Neuron (in vitro differentiated cells): ENCODE measurements at regions not wholly inside any gene's neighbourhood (a gene's known extent, or its start where the extent isn't known, plus 50 kb on each side); places are given as distances from the start of the nearest gene placed in this dataset.

Source experiments
- H2AFZ ChIP-seq: one replicate; pipeline ENCODE4 v1.6.1; 2013; ENCODE audit warnings: low read depth, mild to moderate bottlenecking, inconsistent platforms, low read length, moderate library complexity
- H3K27me3 ChIP-seq: one replicate; pipeline ENCODE4 v1.6.1; 2013; ENCODE audit warnings: low read length; ENCODE audit not compliant: insufficient read depth
- H3K36me3 ChIP-seq: one replicate; pipeline ENCODE4 v1.6.1; 2013; ENCODE audit warnings: low read length; ENCODE audit not compliant: insufficient read depth
- H3K4me1 ChIP-seq: one replicate; pipeline ENCODE4 v1.6.1; 2013; ENCODE audit warnings: low read length; ENCODE audit not compliant: insufficient read depth
- H3K4me3 ChIP-seq: 2 replicates; pipeline ENCODE4 v1.5.1; 2013; ENCODE audit warnings: mild to moderate bottlenecking, low read length, moderate library complexity
- H3K9me3 ChIP-seq: one replicate; pipeline ENCODE4 v1.6.1; 2013; ENCODE audit warnings: low read length

DNA sequence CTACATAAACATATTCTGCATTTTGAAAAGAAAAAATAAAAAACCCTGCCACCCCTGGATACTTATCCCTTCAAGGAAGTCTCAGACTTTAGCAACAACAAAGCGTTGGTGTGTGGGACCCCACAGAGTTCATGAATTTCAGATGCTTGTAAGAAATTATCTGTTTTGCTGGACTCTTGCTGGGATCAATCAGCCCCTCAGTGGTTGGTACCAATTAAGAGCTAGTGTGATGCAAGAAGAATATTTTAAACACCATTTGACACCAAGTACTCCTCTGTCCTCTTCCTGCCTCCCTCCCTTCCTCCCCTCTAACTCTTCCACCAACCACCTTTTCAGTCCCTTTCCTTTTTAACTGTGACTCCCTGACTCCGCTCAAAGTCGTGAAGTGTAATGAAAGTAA, 51.5 kb downstream of the SST start:
- no peaks in the 10 kb centered on the region for H3K27me3 ChIP-seq
- H3K4me3 ChIP-seq: no peak overlapping the region
- H3K36me3 ChIP-seq: no peaks in the 10 kb centered on the region
- H2AFZ ChIP-seq: no peak overlapping the region
- no peaks in the 10 kb centered on the region for H3K9me3 ChIP-seq
- no peaks in the 10 kb centered on the region for H3K4me1 ChIP-seq

GRCh38 chr3:187617213-187617612, 53.0 kb downstream of the SST start:
- Histone ChIP-seq H2AFZ (no peak overlapping the region), H3K4me3 (no peak overlapping the region), H3K4me1 (no peaks in the 10 kb centered on the region), H3K36me3 (no peaks in the 10 kb centered on the region), H3K9me3 (no peaks in the 10 kb centered on the region), H3K27me3 (no peaks in the 10 kb centered on the region)

- Histone ChIP-seq H2AFZ (no peak overlapping the region), H3K27me3 (no peaks in the 10 kb centered on the region), H3K9me3 (no peaks in the 10 kb centered on the region), H3K4me1 (peaks cover under 1% of the 10 kb centered on the region), H3K4me3 (no peak overlapping the region), H3K36me3 (no peaks in the 10 kb centered on the region)
Observed at GRCh38 chr3:187616307-187616972, 53.8 kb downstream of the SST start.

- Histone ChIP-seq H3K27me3 (no peaks in the 10 kb centered on the region), H3K4me3 (no peak overlapping the region), H2AFZ (no peak overlapping the region), H3K4me1 (peaks cover 3% of the 10 kb centered on the region), H3K9me3 (no peaks in the 10 kb centered on the region), H3K36me3 (no peaks in the 10 kb centered on the region)
Observed at GRCh38 chr3:187615630-187616029, 54.6 kb downstream of the SST start.

DNA sequence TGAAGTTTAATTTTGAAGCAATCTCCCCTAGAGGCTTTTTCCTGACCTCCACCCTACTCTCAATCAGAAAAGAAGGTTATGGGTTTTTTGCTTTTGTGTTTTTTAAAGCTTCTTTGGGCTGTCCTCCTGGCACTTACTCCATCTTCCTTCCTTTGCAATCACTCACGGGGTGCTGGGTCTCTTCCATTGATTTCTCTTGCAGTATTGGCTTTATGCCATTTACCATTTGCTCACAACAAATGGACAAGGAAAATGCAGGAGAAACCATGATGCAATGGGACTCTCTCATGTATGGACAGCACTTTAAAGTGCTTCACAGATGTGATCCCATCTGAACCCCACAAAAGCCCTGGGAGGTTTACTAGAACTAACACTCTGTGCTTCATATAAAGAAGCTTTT, 57.5 kb downstream of the SST start:
- H3K9me3 ChIP-seq: no peaks in the 10 kb centered on the region
- H3K4me1 ChIP-seq: peaks cover 12% of the 10 kb centered on the region
- no peaks in the 10 kb centered on the region for H3K36me3 ChIP-seq
- no peak overlapping the region for H3K4me3 ChIP-seq
- H2AFZ ChIP-seq: no peak overlapping the region
- no peaks in the 10 kb centered on the region for H3K27me3 ChIP-seq

- Histone ChIP-seq H3K27me3 (no peaks in the 10 kb centered on the region), H3K36me3 (no peaks in the 10 kb centered on the region), H3K9me3 (no peaks in the 10 kb centered on the region), H3K4me1 (peaks cover 12% of the 10 kb centered on the region), H2AFZ (no peak overlapping the region), H3K4me3 (no peak overlapping the region)
Observed at GRCh38 chr3:187610981-187611511, 59.1 kb downstream of the SST start.

DNA sequence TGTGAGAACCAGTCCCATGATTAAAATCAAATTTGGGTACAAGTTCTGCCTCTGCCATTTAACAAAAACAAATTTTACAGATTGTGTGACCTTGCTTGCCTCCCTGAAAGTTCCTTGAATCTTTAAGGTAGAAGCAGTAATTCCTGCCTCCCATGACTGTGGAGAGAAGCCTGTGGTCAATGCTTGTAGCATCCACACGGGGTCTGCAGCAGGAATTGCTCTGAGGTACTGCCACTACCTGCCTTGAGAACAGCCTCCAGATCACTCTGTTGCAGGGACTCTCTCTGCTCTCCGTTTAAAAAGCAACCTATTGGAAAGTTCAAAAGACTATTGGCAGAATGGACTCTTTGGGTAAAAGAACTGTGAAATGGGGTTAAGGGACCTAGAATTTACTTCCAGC, 75.9 kb downstream of the SST start:
- peaks cover 22% of the 10 kb centered on the region for H3K4me1 ChIP-seq
- no peak overlapping the region for H3K4me3 ChIP-seq
- no peaks in the 10 kb centered on the region for H3K36me3 ChIP-seq
- H3K27me3 ChIP-seq: no peaks in the 10 kb centered on the region
- no peaks in the 10 kb centered on the region for H3K9me3 ChIP-seq
- no peak overlapping the region for H2AFZ ChIP-seq

GRCh38 chr3:187593451-187593850, 76.7 kb downstream of the SST start:
- no peak overlapping the region for H2AFZ ChIP-seq
- H3K27me3 ChIP-seq: no peaks in the 10 kb centered on the region
- H3K4me1 ChIP-seq: peaks cover 22% of the 10 kb centered on the region
- H3K9me3 ChIP-seq: no peaks in the 10 kb centered on the region
- H3K4me3 ChIP-seq: no peak overlapping the region
- H3K36me3 ChIP-seq: no peaks in the 10 kb centered on the region

DNA sequence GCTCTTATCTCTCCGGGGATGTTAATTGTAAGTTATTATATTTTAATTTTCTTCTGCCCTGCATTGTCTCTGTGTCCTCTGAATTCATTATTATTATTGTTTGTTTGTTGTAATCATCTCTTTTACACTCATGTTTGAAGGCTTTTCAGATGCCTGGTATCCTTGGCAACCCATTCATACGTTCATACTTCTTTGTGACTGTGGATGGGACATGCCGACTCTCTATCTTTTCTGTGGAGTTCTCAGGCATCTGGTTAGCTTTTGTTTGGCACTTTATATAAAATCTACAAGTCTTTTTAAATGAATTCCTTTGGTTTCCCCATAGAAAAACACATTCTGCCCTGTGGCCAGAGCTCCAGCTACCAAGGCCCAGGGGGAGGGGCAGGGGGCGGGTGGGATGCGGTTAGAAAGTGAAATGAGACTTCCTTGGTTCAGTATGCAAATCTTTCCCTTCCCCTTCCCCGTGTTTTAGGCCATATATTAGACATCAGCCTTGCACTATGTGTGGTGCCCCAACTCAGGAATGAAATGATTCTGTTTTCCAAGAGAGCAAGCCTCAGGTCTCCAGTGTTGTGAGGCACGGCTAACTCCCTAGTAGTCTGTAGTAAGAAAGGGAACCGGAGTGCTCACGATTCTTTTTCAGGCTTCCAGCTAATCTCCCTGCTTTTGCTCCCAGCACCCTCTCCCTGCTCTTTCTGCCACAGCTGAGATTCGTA, 79.2 kb downstream of the SST start:
- Histone ChIP-seq H2AFZ (no peak overlapping the region), H3K4me3 (no peak overlapping the region), H3K9me3 (no peaks in the 10 kb centered on the region), H3K36me3 (no peaks in the 10 kb centered on the region), H3K4me1 (peaks cover 22% of the 10 kb centered on the region), H3K27me3 (no peaks in the 10 kb centered on the region)

DNA sequence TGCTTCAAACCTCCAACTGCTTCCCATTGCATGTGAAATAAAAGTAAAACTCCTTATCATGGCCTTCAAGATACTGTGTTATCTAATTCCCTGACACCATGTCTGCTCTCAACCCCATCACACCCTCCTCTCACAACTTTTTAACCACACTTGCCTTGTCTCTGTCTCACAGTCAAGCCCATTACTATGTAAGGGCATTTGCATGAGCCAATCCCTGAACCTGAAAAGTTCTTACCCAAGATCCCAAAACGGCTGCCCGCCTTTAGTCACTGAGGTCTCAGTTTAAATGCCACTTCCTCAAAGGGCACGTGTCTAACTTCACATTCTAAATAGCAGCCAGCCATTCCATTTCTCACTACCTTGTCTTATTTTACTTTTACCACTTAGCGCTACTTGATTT, 83.1 kb downstream of the SST start:
- Histone ChIP-seq H3K4me1 (peaks cover 19% of the 10 kb centered on the region), H3K36me3 (no peaks in the 10 kb centered on the region)

GRCh38 chr3:187586226-187586625, 84.0 kb downstream of the SST start:
- H2AFZ ChIP-seq: no peak overlapping the region
- H3K9me3 ChIP-seq: no peaks in the 10 kb centered on the region
- H3K4me1 ChIP-seq: peaks cover 11% of the 10 kb centered on the region
- H3K36me3 ChIP-seq: no peaks in the 10 kb centered on the region
- no peaks in the 10 kb centered on the region for H3K27me3 ChIP-seq
- H3K4me3 ChIP-seq: no peak overlapping the region

More for the DNA sequence above, 83.1 kb downstream of the SST start:
- H3K9me3 ChIP-seq: no peaks in the 10 kb centered on the region
- H2AFZ ChIP-seq: no peak overlapping the region
- H3K4me3 ChIP-seq: no peak overlapping the region
- no peaks in the 10 kb centered on the region for H3K27me3 ChIP-seq

GRCh38 chr3:187572441-187572840, 97.8 kb downstream of the SST start:
- H3K9me3 ChIP-seq: no peaks in the 10 kb centered on the region
- no peaks in the 10 kb centered on the region for H3K4me1 ChIP-seq
- H3K27me3 ChIP-seq: no peaks in the 10 kb centered on the region
- H3K36me3 ChIP-seq: no peaks in the 10 kb centered on the region
- no peak overlapping the region for H3K4me3 ChIP-seq
- H2AFZ ChIP-seq: no peak overlapping the region

GRCh38 chr3:187571701-187572100, 98.5 kb downstream of the SST start:
- Histone ChIP-seq H3K36me3 (no peaks in the 10 kb centered on the region), H3K9me3 (no peaks in the 10 kb centered on the region), H3K27me3 (no peaks in the 10 kb centered on the region), H3K4me1 (no peaks in the 10 kb centered on the region), H3K4me3 (no peak overlapping the region), H2AFZ (no peak overlapping the region)
